HCEC 1CT (cell line): ENCODE measurements at regions not wholly inside any gene's neighbourhood (a gene's known extent, or its start where the extent isn't known, plus 50 kb on each side); places are given as distances from the start of the nearest gene placed in this dataset.

Experiments used
- DNase-seq: peaks from one replicate; pipeline ENCODE4 v3.0.0-alpha.2; 2017

- DNase-seq, result no peak
These were observed 135.2 kb upstream of the ACVR2A start for GRCh38 chr2:147709655-147710054.

GRCh38 chr2:147703171-147703570 lies 141.7 kb upstream of the ACVR2A start:
- no peak for DNase-seq

- DNase-seq, result no peak
These were observed 146.7 kb upstream of the ACVR2A start for GRCh38 chr2:147698166-147698565.

- no peak for DNase-seq
These were observed 148.4 kb upstream of the ACVR2A start for GRCh38 chr2:147696426-147696825.

GRCh38 chr2:147689220-147689909 lies 155.5 kb upstream of the ACVR2A start:
- DNase-seq, result no peak

GRCh38 chr2:147688242-147688641 lies 156.6 kb upstream of the ACVR2A start:
- no peak for DNase-seq

- DNase-seq, result no peak
These were observed 158.5 kb upstream of the ACVR2A start for GRCh38 chr2:147686365-147686764.

GRCh38 chr2:147684903-147685302 lies 159.9 kb upstream of the ACVR2A start:
- DNase-seq, result no peak

- no peak for DNase-seq
These were observed 161.4 kb upstream of the ACVR2A start for GRCh38 chr2:147683380-147683779.

- DNase-seq, result no peak
These were observed 163.7 kb upstream of the ACVR2A start for GRCh38 chr2:147681093-147681492.

GRCh38 chr2:147679955-147680531 lies 164.8 kb upstream of the ACVR2A start:
- DNase-seq, result no peak

- DNase-seq, result no peak
These were observed 165.5 kb upstream of the ACVR2A start for GRCh38 chr2:147679191-147679954.

GRCh38 chr2:147665105-147665504 lies 179.7 kb upstream of the ACVR2A start:
- DNase-seq, result no peak

- DNase-seq, result no peak
These were observed 180.9 kb upstream of the ACVR2A start for GRCh38 chr2:147663962-147664361.

- DNase-seq, result no peak
These were observed 181.5 kb upstream of the ACVR2A start for GRCh38 chr2:147663153-147663961.

- DNase-seq, result no peak
These were observed 182.6 kb upstream of the ACVR2A start for GRCh38 chr2:147662221-147662620.

- DNase-seq, result no peak
These were observed 184.1 kb upstream of the ACVR2A start for GRCh38 chr2:147660680-147661079.

- DNase-seq, result peak; percentile 15
These were observed 185.8 kb upstream of the ACVR2A start for GRCh38 chr2:147659051-147659450.

GRCh38 chr2:147657086-147658000 lies 187.5 kb upstream of the ACVR2A start:
- DNase-seq, result no peak

GRCh38 chr2:147649998-147650397 lies 194.8 kb upstream of the ACVR2A start:
- no peak for DNase-seq

- DNase-seq, result no peak
These were observed 195.5 kb upstream of the ACVR2A start for GRCh38 chr2:147649286-147649685.

GRCh38 chr2:147648471-147648870 lies 196.4 kb upstream of the ACVR2A start:
- DNase-seq, result no peak
